H1 (cell line): ENCODE measurements at regions not wholly inside any gene's neighbourhood (a gene's known extent, or its start where the extent isn't known, plus 50 kb on each side); places are given as distances from the start of the nearest gene placed in this dataset.

Experiments used
- CTCF ChIA-PET: fragments of 300-600 bp; sonication (Branson Sonifier 250); formaldehyde crosslinking; loops from one replicate; lab custom pipeline; 2021; ENCODE audit not compliant: partially characterized antibody; lab: Charles Lee
- POLR2A ChIA-PET: fragments of 300-600 bp; sonication (Branson Sonifier 250); formaldehyde crosslinking; loops from one replicate; lab custom pipeline; 2021; ENCODE audit warnings: inconsistent platforms; ENCODE audit not compliant: partially characterized antibody; lab: Charles Lee
- DNase-seq, 2 experiments: peaks; one replicate each; pipeline versions ENCODE4 v3.0.0 to v3.0.0-alpha.2; 2010 to 2022; ENCODE audit warnings: low spot score in 2 of 2, low read depth in 1 of 2, mixed read lengths in 1 of 2
- FAIRE-seq: peaks from 2 replicates; lab custom pipeline; 2011; peaks lifted over from hg19 to GRCh38; lab: Jason Lieb, UNC
- H2AFZ ChIP-seq: 2 replicates; pipeline ENCODE4 v1.8.1; 2012; ENCODE audit warnings: low read length, inconsistent platforms
- H2AK5ac ChIP-seq: 2 replicates; pipeline ENCODE4 v1.6.1; 2013; ENCODE audit warnings: low read depth, low read length
- H2BK120ac ChIP-seq: replicated peaks from 2 replicates; pipeline ENCODE3; 2013; ENCODE audit warnings: low read depth, low read length, inconsistent platforms
- H2BK12ac ChIP-seq: 2 replicates; pipeline ENCODE4 v1.6.1; 2013; ENCODE audit warnings: low read depth, low read length
- H2BK15ac ChIP-seq: 2 replicates; pipeline ENCODE4 v1.6.1; 2013; ENCODE audit warnings: low read length
- H2BK20ac ChIP-seq: 2 replicates; pipeline ENCODE4 v1.6.1; 2013; ENCODE audit warnings: low read length
- H2BK5ac ChIP-seq: 2 replicates; pipeline ENCODE4 v1.6.1; 2013; ENCODE audit warnings: low read depth, low read length
- H3K14ac ChIP-seq: 2 replicates; pipeline ENCODE4 v1.6.1; 2013; ENCODE audit warnings: inconsistent platforms; ENCODE audit not compliant: insufficient read length
- H3K18ac ChIP-seq: 2 replicates; pipeline ENCODE4 v1.6.1; 2013; ENCODE audit warnings: low read length; ENCODE audit errors: extremely low read depth
- H3K23ac ChIP-seq: 2 replicates; pipeline ENCODE4 v1.6.1; 2013; ENCODE audit warnings: inconsistent platforms; ENCODE audit not compliant: insufficient read length
- H3K23me2 ChIP-seq: 2 replicates; pipeline ENCODE4 v1.6.1; 2013; ENCODE audit warnings: low read depth, low read length
- H3K27ac ChIP-seq: 2 replicates; pipeline ENCODE4 v1.6.1; 2011; ENCODE audit warnings: low read depth, low read length, inconsistent platforms
- H3K27me3 ChIP-seq, 4 experiments: replicated peaks in 1 of 4; 1 replicate in 1 of 4; 2 replicates in 3 of 4; pipeline versions ENCODE4 v1.6.1 to v1.8.1; 2011 to 2013; ENCODE audit warnings: low read length in 3 of 4, mild to moderate bottlenecking in 3 of 4, inconsistent platforms in 2 of 4, mixed read lengths in 2 of 4, moderate library complexity in 1 of 4; ENCODE audit not compliant: control insufficient read depth in 3 of 4, insufficient read depth in 3 of 4; ENCODE audit errors: extremely low read depth in 1 of 4
- H3K36me3 ChIP-seq, 4 experiments: 2 replicates each; pipeline versions ENCODE4 v1.6.1 to v1.8.1; 2011 to 2013; ENCODE audit warnings: mild to moderate bottlenecking in 4 of 4, low read length in 3 of 4, moderate library complexity in 2 of 4, control low read depth in 1 of 4, inconsistent platforms in 1 of 4; ENCODE audit not compliant: insufficient read depth in 4 of 4, control insufficient read depth in 2 of 4
- H3K4ac ChIP-seq: replicated peaks from 2 replicates; pipeline ENCODE3; 2013; ENCODE audit warnings: low read length, low read depth, mixed read lengths, inconsistent platforms; ENCODE audit not compliant: insufficient read length
- H3K4me1 ChIP-seq, 4 experiments: replicated peaks in 1 of 4; 1 replicate in 1 of 4; 2 replicates in 3 of 4; pipeline versions ENCODE4 v1.6.1 to v1.8.1; 2011 to 2013; ENCODE audit warnings: low read length in 3 of 4, inconsistent platforms in 2 of 4, mixed read lengths in 1 of 4; ENCODE audit not compliant: insufficient read depth in 4 of 4, control insufficient read depth in 3 of 4
- H3K4me2 ChIP-seq, 2 experiments: 2 replicates each; pipeline versions ENCODE4 v1.6.1 to v1.8.1; 2011 to 2013; ENCODE audit warnings: low read depth in 2 of 2, low read length in 2 of 2, control low read depth in 1 of 2, inconsistent platforms in 1 of 2, mild to moderate bottlenecking in 1 of 2; ENCODE audit not compliant: insufficient read depth in 1 of 2
- H3K4me3 ChIP-seq, 4 experiments: fragments of 200-600, 300-600 bp in 1 of 4; sonication (generic), shearing (Covaris generic), sonication (Bioruptor Twin) in 1 of 4; 2 replicates each; pipeline versions ENCODE4 v1.5.1 to v1.8.1; 2011 to 2016; ENCODE audit warnings: low read length in 4 of 4, low read depth in 3 of 4, control low read depth in 2 of 4, inconsistent platforms in 2 of 4, mild to moderate bottlenecking in 2 of 4, mixed read lengths in 1 of 4, moderate library complexity in 1 of 4; ENCODE audit not compliant: insufficient read depth in 2 of 4; ENCODE audit errors: extremely low read depth in 1 of 4
- H3K56ac ChIP-seq: replicated peaks from 2 replicates; pipeline ENCODE3; 2013; ENCODE audit warnings: low read depth, mild to moderate bottlenecking, mixed read lengths, low read length, inconsistent platforms; ENCODE audit not compliant: insufficient read length
- H3K79me1 ChIP-seq: 2 replicates; pipeline ENCODE4 v1.6.1; 2013; ENCODE audit warnings: low read depth, low read length, control low read depth
- H3K79me2 ChIP-seq, 2 experiments: 2 replicates each; pipeline versions ENCODE4 v1.6.1 to v1.8.1; 2012 to 2013; ENCODE audit warnings: low read length in 2 of 2, mild to moderate bottlenecking in 2 of 2, inconsistent platforms in 1 of 2; ENCODE audit not compliant: insufficient read depth in 2 of 2, control insufficient read depth in 1 of 2
- H3K9ac ChIP-seq, 4 experiments: replicated peaks in 1 of 4; 1 replicate in 1 of 4; 2 replicates in 3 of 4; pipeline versions ENCODE4 v1.6.1 to v1.8.1; 2011 to 2013; ENCODE audit warnings: low read depth in 3 of 4, low read length in 3 of 4, control low read depth in 2 of 4, mild to moderate bottlenecking in 2 of 4, moderate library complexity in 2 of 4, inconsistent platforms in 1 of 4; ENCODE audit errors: extremely low read depth in 1 of 4
- H3K9me3 ChIP-seq, 2 experiments: 2 replicates each; pipeline versions ENCODE4 v1.6.1 to v1.8.1; 2012 to 2013; ENCODE audit warnings: mild to moderate bottlenecking in 2 of 2, moderate library complexity in 2 of 2, control low read depth in 1 of 2, inconsistent platforms in 1 of 2, low read depth in 1 of 2, low read length in 1 of 2, mixed read lengths in 1 of 2; ENCODE audit not compliant: insufficient read depth in 2 of 2
- H4K20me1 ChIP-seq, 2 experiments: replicated peaks in 1 of 2; 2 replicates each; pipeline versions ENCODE3 to v1.8.1; 2011 to 2013; ENCODE audit warnings: inconsistent platforms in 2 of 2, low read length in 2 of 2, mild to moderate bottlenecking in 1 of 2; ENCODE audit not compliant: insufficient read depth in 2 of 2, control insufficient read depth in 1 of 2
- H4K5ac ChIP-seq: 2 replicates; pipeline ENCODE4 v1.6.1; 2013; ENCODE audit warnings: low read length, low read depth, mixed read lengths, inconsistent platforms; ENCODE audit not compliant: insufficient read length
- H4K8ac ChIP-seq: 2 replicates; pipeline ENCODE4 v1.8.0; 2013; ENCODE audit warnings: mild to moderate bottlenecking, moderate library complexity, low read length, inconsistent platforms; ENCODE audit not compliant: insufficient read depth; ENCODE audit errors: extremely low read depth
- H4K91ac ChIP-seq: replicated peaks from 2 replicates; pipeline ENCODE3; 2013; ENCODE audit warnings: low read length, mixed read lengths, inconsistent platforms; ENCODE audit not compliant: insufficient read length
- WGBS, 2 experiments: shearing (Covaris generic) in 1 of 2; methylation state at CpG; one replicate each; pipeline versions ENCODE4 v1.1.6 to v1.1.7; 2013 to 2015; ENCODE audit warnings: low lambda C conversion rate in 2 of 2, mixed read lengths in 2 of 2, inconsistent platforms in 1 of 2, low coverage in 1 of 2, missing lambda C conversion rate in 1 of 2; ENCODE audit not compliant: insufficient replicate concordance in 2 of 2, insufficient coverage in 1 of 2, insufficient read length in 1 of 2; ENCODE audit errors: extremely low coverage in 1 of 2, missing lambda C conversion rate in 1 of 2; 5-methylcytosine and 5-hydroxymethylcytosine counted together
- TF ChIP-seq, protein P1 (sequence below), 3 experiments: IDR thresholded peaks; 1 replicate in 2 of 3; 2 replicates in 1 of 3; pipeline versions ENCODE4 v1.5.1 to v1.6.1; 2011; ENCODE audit warnings: low read length in 3 of 3, mild to moderate bottlenecking in 3 of 3, inconsistent platforms in 2 of 3, low read depth in 1 of 3, moderate library complexity in 1 of 3; ENCODE audit not compliant: insufficient read depth in 1 of 3; ENCODE audit errors: control extremely low read depth in 1 of 3

DNA sequence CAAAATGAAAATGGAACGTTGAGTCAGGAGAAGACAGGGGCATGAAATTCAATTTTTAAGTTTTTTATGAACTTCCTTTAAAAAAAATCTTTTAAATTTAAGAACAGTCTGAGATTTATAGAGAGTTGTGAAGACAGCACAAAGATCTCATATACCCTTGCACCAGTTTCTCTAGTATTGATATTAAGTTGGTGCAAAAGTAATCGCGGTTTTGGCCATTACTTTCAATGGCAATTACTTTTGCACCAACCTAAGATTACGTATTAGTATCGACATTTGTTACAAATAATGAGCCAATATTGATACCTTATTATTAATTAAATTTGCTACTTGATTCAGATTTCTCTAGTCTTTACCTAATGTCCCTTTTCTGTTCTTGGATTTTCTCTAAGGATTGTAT is 684.4 kb upstream of the CDH8 start:
- Histone ChIP-seq H2BK12ac (no peak overlapping the region), H2AK5ac (no peak overlapping the region), H4K91ac (no peak overlapping the region), H3K4me3 (no peak overlapping the region), H3K14ac (no peak overlapping the region), H3K79me2 (no peaks in the 10 kb centered on the region), H3K4ac (no peak overlapping the region), H3K4me2 (no peak overlapping the region), H2AFZ (no peak overlapping the region; the same call in 1 of the 2 replicates), H2BK20ac (no peak overlapping the region), H3K27ac (no peak overlapping the region), H3K4me1 (no peaks in the 10 kb centered on the region), H3K23ac (no peak overlapping the region), H3K18ac (no peak overlapping the region), H3K56ac (no peak overlapping the region), H4K20me1 (no peaks in the 10 kb centered on the region), H3K23me2 (no peaks in the 10 kb centered on the region), H4K5ac (no peak overlapping the region), H3K36me3 (no peaks in the 10 kb centered on the region), H2BK120ac (no peak overlapping the region), H3K79me1 (no peaks in the 10 kb centered on the region), H4K8ac (no peak overlapping the region), H3K27me3 (no peaks in the 10 kb centered on the region), H3K9ac (no peak overlapping the region), H3K9me3 (no peaks in the 10 kb centered on the region; a peak in 1 of 4 replicates), H2BK5ac (no peak overlapping the region), H2BK15ac (no peak overlapping the region)
- no peak for DNase-seq
- no peak for FAIRE-seq
- WGBS, 2 experiments = 69% methylated on average over 5 of the region's 5 CpGs; no CpG with 5 or more reads in 1 of the 2 experiments
- ChIA-PET CTCF (no interaction called here), POLR2A (no interaction called here)
- TF ChIP-seq, protein P1, sequence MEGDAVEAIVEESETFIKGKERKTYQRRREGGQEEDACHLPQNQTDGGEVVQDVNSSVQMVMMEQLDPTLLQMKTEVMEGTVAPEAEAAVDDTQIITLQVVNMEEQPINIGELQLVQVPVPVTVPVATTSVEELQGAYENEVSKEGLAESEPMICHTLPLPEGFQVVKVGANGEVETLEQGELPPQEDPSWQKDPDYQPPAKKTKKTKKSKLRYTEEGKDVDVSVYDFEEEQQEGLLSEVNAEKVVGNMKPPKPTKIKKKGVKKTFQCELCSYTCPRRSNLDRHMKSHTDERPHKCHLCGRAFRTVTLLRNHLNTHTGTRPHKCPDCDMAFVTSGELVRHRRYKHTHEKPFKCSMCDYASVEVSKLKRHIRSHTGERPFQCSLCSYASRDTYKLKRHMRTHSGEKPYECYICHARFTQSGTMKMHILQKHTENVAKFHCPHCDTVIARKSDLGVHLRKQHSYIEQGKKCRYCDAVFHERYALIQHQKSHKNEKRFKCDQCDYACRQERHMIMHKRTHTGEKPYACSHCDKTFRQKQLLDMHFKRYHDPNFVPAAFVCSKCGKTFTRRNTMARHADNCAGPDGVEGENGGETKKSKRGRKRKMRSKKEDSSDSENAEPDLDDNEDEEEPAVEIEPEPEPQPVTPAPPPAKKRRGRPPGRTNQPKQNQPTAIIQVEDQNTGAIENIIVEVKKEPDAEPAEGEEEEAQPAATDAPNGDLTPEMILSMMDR (IDR thresholded peaks at IDR 0.05; ENCODE audit: control extremely low read depth in 1 of 3, insufficient read depth in 1 of 3, low read depth in 1 of 3, low read length in 3 of 3) = no peak
